Myocyte (in vitro differentiated cells): ENCODE measurements at regions not wholly inside any gene's neighbourhood (a gene's known extent, or its start where the extent isn't known, plus 50 kb on each side); places are given as distances from the start of the nearest gene placed in this dataset.
"Not testable (repeated sequence)": the region's sequence is repeated elsewhere in the genome, so short reads cannot be mapped to it uniquely, and the experiment has no call there.

Experiments
- DNase-seq: peaks from one replicate; pipeline ENCODE4 v3.0.0-alpha.2; 2012; ENCODE audit warnings: low read depth

DNA sequence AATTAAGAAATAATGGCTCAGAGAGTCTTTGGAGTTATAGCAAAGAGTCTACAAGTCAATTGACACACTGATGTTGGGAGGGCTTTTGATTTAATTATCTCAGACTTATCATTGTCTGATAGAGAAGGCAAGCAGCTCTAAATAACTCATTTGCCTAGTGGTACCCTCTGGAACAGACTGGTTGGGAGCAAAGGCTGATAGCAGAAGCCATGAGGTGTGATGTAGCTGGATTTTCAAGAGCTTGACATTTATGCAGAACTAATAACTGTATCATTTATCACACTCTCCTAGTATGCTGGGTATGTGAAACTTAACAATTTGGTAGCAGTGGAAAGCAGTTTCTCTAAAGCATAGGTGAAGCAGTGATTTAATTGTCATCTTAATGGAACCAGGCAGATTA, 380.6 kb downstream of the TENT5A start:
- DNase-seq = no peak

DNA sequence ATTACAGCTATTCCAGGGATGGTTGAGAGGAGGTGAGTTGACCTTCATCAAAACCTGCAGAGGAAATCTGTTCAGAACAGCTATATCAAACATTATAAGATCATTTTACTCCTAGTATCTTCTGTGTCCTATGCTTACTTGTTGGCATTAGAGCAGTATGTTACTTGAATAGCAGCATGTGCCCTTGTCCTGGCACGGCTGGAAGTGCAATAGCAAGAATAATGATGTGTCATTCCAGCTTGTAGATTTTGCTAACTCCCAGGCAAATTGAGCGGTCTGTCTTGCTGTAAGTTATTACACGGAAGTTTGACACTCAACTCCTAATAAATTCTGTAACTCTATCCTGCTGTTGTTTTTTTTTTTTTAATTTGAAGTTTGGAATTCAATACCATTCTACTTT, 385.5 kb downstream of the TENT5A start:
- DNase-seq = no peak

DNA sequence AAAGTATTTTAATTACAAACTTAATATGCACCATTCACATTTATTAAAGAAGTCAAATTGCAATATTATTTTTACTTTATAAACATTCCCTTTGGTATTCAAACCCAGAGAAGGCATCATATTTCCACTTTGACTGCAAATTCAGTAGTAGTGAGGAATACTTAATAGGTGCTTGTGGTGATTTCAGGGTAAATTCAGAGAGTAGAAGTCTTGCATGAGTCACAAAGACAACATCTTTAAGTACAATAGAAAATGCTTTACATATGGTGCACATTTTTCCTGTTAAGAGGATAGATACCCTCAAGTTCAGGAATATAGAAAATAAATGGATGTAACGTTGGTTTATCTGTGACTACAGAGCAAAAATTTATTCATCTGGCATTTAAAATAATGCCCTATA, 390.2 kb downstream of the TENT5A start:
- no peak for DNase-seq

DNA sequence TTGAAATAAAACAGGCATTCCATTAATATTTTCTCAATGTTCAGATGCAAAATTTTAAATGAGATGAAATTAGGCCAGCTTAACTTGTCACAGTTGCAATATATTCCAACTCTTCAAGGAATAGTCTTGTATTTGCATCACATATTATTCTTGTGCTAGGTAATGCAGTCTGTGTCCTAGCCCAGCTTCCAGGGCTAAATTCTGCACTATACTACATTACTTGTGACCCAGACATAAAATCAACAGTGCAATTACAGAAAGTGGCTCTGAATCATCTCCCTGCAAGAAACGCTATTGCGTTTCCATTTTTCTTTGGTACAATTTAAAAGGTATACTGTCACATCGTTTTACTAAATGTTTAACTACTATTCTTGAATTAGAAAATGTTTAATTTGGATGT, 399.2 kb downstream of the TENT5A start:
- DNase-seq = no peak

DNA sequence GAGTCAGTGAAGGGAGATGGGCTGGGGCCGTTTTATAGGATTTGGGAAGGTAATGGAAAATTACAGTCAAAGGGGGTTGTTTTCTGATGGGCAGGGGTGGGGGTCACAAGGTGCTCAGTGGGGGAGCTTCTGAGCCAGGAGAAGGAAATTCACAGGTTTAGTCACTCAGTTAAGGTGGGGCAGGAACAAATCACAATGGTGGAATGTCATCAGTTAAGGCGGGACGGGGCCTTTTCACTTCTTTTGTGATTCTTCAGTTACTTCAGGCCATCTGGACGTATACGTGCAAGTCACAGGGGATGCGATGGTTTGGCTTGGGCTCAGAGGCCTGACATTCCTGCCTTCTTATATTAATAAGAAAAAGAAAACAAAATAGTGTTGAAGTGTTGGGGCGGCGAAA, 408.5 kb downstream of the TENT5A start:
- DNase-seq = not testable (repeated sequence)

DNA sequence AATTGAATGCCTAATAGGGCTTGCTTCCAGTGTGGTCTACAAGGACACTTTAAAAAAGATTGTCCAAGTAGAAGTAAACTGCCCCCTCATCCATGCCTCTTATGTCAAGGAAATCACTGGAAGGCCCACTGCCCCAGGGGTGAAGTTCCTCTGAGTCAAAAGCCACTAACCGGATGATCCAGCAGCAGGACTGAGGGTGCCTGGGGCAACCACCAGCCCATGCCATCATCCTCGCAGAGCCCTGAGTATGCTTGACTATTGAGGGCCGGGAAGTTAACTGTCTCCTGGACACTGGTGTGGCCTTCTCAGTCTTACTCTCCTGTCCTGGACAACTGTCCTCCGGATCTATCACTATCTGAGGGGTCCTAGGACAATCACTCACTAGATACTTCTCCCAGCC, 411.5 kb downstream of the TENT5A start:
- DNase-seq = no peak

DNA sequence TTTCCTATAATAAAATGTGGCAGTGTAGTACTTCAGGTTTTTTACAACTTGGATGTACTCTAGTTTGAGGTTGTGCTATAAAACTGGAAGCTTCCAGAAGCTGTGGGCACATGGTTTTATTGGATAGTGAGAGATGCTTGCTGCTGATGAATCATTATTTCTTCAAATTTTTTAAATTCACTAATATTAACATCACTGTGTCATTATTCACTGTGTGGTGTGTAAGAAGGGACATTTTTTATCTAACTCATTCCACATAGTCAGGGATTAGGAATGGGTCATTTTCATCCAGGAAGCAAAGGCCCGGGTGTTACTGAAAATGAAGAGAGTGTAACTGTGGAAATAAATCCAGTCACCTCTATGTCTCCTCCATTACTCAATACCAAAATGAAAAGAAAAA, 421.0 kb downstream of the TENT5A start:
- DNase-seq = peak; percentile 9

DNA sequence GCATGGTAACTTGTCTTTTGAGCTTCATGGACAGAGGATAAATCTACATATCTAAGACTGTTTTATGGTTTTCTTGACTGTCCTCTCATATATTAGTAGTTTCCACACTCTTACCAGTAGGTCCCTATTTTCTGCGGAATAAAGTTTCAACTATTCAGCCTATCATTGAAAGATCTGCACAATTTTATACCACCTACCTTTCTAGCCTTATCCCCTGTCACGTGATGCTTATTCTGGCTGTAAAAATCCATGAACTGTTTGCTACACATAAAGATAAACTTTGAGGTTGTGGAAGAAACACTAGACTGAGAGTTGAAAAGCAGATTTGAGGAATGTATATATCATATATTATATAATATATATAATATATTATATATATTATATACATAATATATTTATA, 423.8 kb downstream of the TENT5A start:
- no peak for DNase-seq

DNA sequence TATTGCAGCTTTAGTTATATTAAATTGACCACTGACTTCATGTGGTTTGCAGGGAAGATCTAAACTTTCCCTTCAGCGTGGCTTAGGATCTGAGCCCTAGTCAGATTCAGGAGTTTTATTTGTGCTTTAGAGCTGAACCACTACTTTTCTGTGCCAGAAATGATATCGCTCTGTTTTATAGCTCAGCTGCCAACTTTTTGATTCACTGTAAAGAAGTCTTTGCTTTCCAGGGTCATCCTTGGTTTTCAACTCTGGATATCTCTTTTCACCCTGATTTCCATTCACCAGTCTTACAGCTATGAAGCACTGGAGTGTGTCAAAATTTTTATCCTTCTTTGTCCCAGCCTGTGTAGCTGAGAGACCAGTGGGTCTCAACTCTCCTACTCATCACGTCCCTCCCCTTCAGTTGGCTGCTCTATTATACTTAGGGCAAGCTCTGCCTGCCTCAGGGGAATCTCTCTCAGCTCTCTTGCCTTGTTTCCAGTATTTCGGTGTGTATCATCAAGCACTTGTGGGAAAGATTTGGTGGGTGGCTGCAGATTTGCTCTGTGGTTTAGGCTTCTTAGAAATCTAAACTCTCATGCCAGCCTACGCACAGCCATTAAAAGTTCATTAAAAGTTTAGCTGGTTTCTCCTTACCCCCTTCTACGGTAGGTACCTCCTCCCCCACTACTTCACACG, 425.5 kb downstream of the TENT5A start:
- peak; percentile 66 for DNase-seq

DNA sequence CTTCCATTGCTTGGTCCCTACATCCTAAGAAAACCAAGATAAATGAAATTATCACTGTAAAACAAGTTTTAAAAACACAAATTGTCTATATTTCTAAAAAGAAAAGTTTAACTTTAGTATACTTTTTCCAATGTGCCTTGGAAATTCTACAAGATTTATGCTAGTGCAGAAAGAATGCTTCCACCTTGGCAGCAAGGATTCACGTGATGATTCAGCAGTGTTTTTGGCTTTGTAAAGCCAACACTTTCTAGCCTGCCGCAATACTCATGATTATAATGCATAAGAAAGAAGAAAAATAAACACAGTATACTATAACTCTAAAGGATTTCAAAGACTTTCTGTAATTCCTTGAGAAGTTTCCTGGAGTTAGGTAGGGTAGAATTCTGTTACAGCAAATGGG, 442.7 kb downstream of the TENT5A start:
- no peak for DNase-seq

DNA sequence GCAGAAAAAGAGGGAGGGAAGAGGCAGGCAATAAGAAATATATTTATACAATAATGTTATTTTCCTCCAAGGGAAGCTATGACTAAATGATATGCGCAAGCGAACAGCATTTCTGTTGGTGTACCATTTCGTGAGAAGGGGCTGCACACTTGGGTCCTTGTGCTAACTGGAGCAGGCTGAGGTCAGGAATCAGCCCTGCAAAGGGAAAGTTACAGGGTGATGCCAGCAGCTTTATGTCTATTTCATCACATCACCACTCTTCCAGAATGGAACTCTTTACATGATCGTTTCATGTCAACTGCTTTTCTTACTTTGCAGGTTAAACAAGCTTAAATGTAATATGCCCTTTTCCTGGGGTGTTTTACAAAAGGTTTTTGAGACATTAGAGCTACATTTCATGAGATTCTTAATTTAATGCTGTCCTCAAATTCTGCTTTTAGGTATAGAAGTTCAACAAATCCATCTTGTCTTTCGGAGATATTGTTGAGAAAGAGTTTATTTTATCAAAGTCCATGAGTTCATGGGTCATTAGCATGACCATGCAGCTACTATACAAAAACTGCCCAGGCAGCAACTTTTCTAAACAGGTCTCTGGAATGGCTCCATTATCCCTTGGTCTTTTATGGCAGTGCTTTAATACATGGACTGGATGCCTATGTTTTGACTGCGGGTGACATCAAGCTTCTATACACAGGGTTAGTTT, 443.8 kb downstream of the TENT5A start:
- no peak for DNase-seq

DNA sequence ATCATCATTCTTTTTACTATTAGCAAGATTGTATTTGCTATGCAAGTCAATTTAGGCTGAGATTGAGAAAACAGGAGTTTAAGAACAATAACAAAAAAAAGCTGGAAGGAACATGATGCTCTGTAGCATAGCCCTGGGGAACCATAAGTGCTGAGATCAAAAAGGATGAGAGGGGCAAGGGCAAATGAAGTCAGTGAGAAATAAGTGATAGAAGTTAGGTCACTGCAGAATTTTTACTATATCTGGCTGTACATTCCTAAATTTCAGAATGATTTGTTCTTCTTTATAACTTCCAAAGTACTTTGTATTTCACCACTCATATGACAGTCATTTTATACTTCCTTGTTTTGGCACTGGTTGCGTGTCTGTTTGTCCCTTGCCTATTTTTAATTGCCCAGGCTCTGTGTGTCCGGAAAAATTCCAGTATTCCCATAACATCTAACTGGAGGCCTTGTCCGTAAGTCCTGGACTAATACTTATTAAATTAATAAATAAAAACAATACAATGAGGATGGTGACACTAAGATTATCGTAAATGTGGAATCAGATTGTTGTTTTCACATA, 444.7 kb downstream of the TENT5A start:
- DNase-seq = no peak

DNA sequence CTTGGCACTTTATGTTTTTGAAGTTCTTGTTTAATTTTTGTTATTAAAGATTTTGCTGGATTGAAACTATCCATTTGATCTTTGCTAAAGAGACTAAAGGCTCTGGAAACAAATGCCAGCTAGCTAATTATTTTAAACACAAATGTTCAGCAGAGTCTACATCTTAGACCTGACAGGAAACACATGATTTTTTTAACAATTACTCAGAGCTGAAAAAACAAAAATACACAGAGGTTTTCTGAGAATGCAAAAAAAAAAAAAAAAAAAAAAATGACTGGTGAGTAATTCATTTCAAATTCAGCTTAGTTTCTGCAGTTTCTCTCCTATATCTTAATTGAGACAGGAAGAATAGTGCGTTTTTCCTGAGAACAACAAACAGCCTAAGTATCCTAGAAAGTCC, 448.0 kb downstream of the TENT5A start:
- DNase-seq = peak; percentile 7

DNA sequence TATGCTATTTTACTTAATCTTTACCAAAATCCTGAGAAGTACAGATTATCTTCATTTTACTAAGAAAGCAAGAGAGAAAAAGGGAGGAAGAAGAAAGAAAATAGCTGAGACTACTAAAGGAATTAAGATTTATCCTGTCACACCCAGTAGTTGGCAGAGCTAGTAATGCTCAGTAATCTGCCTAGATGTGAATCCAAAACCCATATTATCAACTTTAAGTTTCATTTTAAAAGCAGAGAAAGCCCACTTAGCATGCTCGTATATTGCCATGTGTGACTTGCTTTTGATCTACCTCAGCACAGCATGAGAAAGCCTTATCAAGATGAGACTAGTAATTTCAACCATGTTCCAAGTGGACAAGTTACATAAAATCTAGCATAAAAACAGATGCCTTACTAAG, 451.5 kb downstream of the TENT5A start:
- no peak for DNase-seq

DNA sequence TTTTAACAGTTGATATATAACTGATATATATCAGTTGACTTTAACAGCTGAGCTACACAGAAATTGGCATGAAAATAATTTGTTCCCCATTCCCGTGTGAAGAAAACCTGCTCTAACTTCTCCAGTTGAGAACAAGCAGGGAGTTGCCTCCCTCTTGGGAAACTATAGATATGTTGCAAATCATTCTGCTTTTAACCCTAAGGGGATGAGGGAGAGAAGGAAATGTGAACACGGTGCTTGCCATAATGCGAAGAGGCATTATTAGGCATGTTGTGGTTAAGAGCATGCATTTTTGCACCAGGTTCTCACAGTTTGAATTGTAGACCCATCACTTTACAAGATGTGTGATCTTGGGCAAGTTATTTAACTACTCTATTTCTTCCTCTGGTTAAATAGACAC, 453.7 kb downstream of the TENT5A start:
- DNase-seq = no peak

DNA sequence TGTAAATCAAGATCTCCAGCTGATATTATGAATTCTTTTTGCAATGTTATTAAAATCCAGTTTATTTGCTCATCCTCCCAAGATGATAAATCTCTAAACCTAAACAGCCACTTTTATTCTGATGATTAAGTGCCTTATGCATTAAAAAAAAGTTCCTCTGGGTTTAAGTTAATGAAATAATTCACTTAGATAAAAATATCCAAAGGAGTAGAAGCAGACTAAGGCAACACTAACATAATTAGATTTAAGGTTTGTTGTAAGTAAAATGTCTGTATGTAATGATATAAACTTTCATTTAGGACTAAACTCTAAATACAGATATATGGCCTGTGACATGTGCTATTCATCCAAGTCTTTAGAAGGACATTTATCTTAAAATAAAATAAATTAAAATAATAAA, 457.2 kb downstream of the TENT5A start:
- no peak for DNase-seq

DNA sequence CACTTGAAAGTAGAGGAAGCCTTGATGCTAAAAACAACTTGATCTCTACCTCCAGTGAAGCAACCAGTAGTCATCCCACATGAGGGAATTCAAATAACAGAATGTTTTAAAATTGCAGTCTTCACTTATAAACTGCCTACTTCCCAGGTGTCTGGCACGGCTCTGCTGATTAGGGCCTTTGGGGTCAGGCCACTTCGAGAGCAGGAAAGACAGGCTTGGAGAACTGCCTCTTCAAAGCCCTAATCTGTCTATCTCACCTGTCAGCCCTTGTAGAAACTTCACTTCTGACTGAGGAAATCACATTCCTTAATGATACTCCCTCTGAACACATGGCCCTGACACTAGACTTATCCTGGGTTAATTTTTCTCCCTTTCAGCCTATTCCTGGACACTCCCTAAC, 458.6 kb downstream of the TENT5A start:
- DNase-seq = no peak

DNA sequence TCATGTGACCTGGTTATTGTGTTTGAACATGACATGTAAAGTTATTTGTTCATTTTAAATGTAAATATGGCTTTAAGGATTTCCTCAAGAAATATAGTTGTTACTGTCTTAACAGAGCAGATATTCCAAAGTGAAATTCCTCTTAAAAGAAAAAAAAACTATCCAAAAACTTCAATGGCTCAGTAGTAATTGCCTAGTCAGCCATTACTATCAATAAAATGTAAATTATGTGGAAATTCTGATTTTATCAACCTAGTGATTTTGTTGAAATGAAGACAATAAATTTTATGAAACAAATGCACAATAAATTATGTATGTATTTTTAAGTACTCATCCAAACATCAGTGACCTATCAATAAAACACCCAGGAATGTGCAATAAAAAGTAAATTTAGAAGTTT, 463.3 kb downstream of the TENT5A start:
- no peak for DNase-seq

DNA sequence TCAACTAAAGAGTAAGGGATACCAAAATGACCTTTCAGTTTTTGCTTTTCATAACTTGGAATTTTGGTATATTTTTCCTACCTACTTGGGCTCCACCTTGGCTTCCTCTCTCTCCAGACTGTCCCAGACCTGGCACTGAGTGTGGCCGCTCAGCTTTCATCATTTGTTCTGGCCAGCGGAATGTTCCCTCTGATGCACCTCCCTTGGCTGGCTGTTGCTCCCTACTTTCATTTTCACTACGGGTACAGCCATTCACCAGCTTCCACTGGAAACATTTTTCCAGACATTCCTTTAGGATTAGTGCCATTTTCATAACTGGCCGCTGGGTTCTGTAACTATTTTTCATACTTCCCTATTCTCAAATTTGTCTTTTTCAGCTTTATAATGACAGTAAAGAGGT, 487.4 kb downstream of the TENT5A start:
- peak; percentile 72 for DNase-seq

DNA sequence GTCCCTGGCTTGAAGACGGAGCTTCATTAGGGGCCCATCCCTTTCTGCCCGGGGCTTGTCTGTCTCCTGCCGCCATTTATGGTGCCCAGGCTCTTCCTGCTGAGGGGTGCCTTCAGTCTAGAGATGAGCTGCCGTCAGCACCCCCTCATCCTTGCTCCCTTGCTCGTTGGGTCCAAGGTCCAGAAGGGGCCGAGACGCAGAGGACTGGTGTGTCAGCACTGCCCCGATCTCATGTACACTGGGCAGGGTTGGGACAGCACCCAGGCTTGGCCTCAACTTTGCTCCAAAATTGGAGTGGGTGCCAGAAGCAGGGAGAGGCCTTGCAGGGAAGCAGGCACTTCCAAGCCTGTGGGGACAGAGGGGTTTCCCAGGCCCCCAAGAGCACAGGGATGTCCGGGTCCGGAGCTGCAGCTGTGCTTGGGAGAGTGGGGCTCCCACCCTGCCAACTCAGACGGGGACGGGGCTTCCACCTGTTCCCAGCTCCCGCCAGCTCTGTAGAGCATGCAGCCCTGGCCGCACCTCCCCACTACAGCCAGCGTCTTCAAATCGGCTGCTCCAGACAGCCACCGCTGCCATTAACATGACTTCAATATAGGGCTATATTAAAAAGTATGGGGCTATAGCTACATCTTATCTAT, 488.8 kb downstream of the TENT5A start:
- no peak for DNase-seq

DNA sequence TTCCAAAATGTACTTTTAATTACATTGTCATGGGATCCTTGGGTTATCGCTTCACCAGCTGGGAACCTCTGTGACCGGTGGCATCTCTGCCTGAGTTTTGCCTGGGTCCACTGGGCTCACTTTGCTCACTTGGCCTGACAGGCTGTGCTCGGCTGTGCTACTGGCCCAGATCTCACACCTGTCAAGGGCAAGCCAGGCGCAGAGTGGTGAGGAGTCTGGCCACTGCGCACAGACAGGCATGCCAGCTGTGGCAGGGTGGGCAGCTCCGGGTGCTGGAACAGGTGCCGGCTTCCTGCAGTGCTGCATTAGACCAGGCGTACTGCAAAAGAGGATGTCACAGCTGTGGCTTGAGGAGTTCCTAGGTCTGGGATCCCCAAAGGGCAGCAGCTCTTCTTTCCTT, 489.8 kb downstream of the TENT5A start:
- peak; percentile 80 for DNase-seq

DNA sequence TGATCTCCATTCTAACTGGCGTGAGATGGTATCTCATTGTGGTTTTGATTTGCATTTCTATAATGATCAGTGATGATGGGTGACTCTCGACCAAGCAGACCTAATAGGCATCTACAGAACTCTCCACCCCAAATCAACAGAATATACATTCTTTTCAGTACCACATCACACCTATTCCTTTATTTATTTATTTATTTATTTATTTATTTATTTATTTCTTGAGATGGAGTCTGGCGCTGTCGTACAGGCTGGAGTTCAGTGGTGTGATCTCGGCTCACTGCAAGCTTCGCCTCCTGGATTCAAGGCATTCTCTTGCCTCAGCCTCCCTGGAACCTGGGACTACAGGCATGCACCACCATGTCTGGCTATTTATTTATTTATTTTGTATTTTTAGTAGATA, 496.3 kb downstream of the TENT5A start:
- not testable (repeated sequence) for DNase-seq
